Immature natural killer cell (primary cell): ENCODE measurements at regions not wholly inside any gene's neighbourhood (a gene's known extent, or its start where the extent isn't known, plus 50 kb on each side); places are given as distances from the start of the nearest gene placed in this dataset.

Experiments
- DNase-seq, 3 donors: peaks; one replicate each; pipeline ENCODE4 v3.0.0; 2022; ENCODE audit warnings: mixed read lengths in 1 of 3
- H3K27ac Mint-ChIP-seq, 6 donors: one replicate each; pipeline ENCODE4 v1.8.0; 2020; ENCODE audit warnings: mixed read lengths in 6 of 6, mild to moderate bottlenecking in 5 of 6, inconsistent platforms in 4 of 6, moderate library complexity in 3 of 6
- H3K27me3 Mint-ChIP-seq, 3 donors: one replicate each; pipeline ENCODE4 v1.8.0; 2020 to 2021; ENCODE audit warnings: low read depth in 3 of 3, mild to moderate bottlenecking in 3 of 3, mixed read lengths in 3 of 3, moderate library complexity in 3 of 3, inconsistent platforms in 1 of 3
- H3K36me3 Mint-ChIP-seq, 3 donors: one replicate each; pipeline ENCODE4 v1.8.0; 2020; ENCODE audit warnings: mixed read lengths in 3 of 3, inconsistent platforms in 2 of 3, mild to moderate bottlenecking in 2 of 3
- H3K4me1 Mint-ChIP-seq, 2 donors: one replicate each; pipeline ENCODE4 v1.8.0; 2020; ENCODE audit warnings: inconsistent platforms in 2 of 2, mild to moderate bottlenecking in 2 of 2, mixed read lengths in 2 of 2, moderate library complexity in 1 of 2
- H3K4me3 Mint-ChIP-seq, 5 donors: one replicate each; pipeline ENCODE4 v1.8.0; 2020; ENCODE audit warnings: mild to moderate bottlenecking in 5 of 5, mixed read lengths in 5 of 5, inconsistent platforms in 3 of 5, moderate library complexity in 3 of 5
- H3K9me3 Mint-ChIP-seq, 6 donors: one replicate each; pipeline ENCODE4 v1.8.0; 2020; ENCODE audit warnings: mild to moderate bottlenecking in 6 of 6, mixed read lengths in 6 of 6, inconsistent platforms in 4 of 6, moderate library complexity in 3 of 6

GRCh38 chr18:57970356-57971095, 73.5 kb upstream of the NEDD4L start:
- peaks cover 0 to 2% of the 10 kb centered on the region in 2 donors for H3K4me1 Mint-ChIP-seq
- no peaks in the 10 kb centered on the region for H3K9me3 Mint-ChIP-seq
- no peak overlapping the region for H3K27ac Mint-ChIP-seq
- H3K4me3 Mint-ChIP-seq: no peak overlapping the region
- DNase-seq: no peak
- no peaks in the 10 kb centered on the region for H3K36me3 Mint-ChIP-seq
- peaks cover 2 to 5% (median 2%) of the 10 kb centered on the region in 3 donors for H3K27me3 Mint-ChIP-seq

- Mint-ChIP-seq H3K27ac (no peak overlapping the region), H3K4me1 (peaks cover 0 to 2% of the 10 kb centered on the region in 2 donors), H3K36me3 (no peaks in the 10 kb centered on the region), H3K9me3 (no peaks in the 10 kb centered on the region), H3K27me3 (peaks cover 2 to 5% (median 5%) of the 10 kb centered on the region in 3 donors), H3K4me3 (no peak overlapping the region)
- no peak for DNase-seq
Measured at GRCh38 chr18:57969824-57970223, 74.2 kb upstream of the NEDD4L start.

- Mint-ChIP-seq H3K36me3 (no peaks in the 10 kb centered on the region), H3K4me3 (no peak overlapping the region), H3K27ac (no peak overlapping the region), H3K27me3 (peaks cover 2 to 12% (median 7%) of the 10 kb centered on the region in 3 donors), H3K9me3 (no peaks in the 10 kb centered on the region), H3K4me1 (peaks cover 0 to 2% of the 10 kb centered on the region in 2 donors)
- no peak for DNase-seq
Measured at GRCh38 chr18:57965246-57965645, 78.8 kb upstream of the NEDD4L start.

- DNase-seq: no peak
- Mint-ChIP-seq H3K4me3 (no peak overlapping the region), H3K27me3 (peaks cover 2 to 13% (median 4%) of the 10 kb centered on the region in 3 donors), H3K36me3 (no peaks in the 10 kb centered on the region), H3K4me1 (no peaks in the 10 kb centered on the region), H3K9me3 (peaks cover 0 to 1% (median 0%) of the 10 kb centered on the region in 6 donors), H3K27ac (no peak overlapping the region)
Measured at GRCh38 chr18:57961876-57962505, 82.0 kb upstream of the NEDD4L start.

GRCh38 chr18:57961411-57961810, 82.6 kb upstream of the NEDD4L start:
- Mint-ChIP-seq H3K36me3 (no peaks in the 10 kb centered on the region), H3K4me3 (no peak overlapping the region), H3K27me3 (peaks cover 2 to 14% (median 4%) of the 10 kb centered on the region in 3 donors), H3K4me1 (no peaks in the 10 kb centered on the region), H3K9me3 (peaks cover 0 to 1% (median 0%) of the 10 kb centered on the region in 6 donors), H3K27ac (no peak overlapping the region)
- no peak for DNase-seq

GRCh38 chr18:57959278-57959677, 84.7 kb upstream of the NEDD4L start:
- Mint-ChIP-seq H3K9me3 (peaks cover 0 to 1% (median 0%) of the 10 kb centered on the region in 6 donors), H3K4me3 (no peak overlapping the region), H3K27me3 (peaks cover 2 to 5% (median 2%) of the 10 kb centered on the region in 3 donors), H3K27ac (no peak overlapping the region), H3K36me3 (no peaks in the 10 kb centered on the region), H3K4me1 (no peaks in the 10 kb centered on the region)
- no peak for DNase-seq

- no peaks in the 10 kb centered on the region for H3K4me1 Mint-ChIP-seq
- no peak overlapping the region for H3K4me3 Mint-ChIP-seq
- DNase-seq: no peak
- H3K9me3 Mint-ChIP-seq: peaks cover 0 to 1% (median 0%) of the 10 kb centered on the region in 6 donors
- peaks cover 2 to 5% (median 2%) of the 10 kb centered on the region in 3 donors for H3K27me3 Mint-ChIP-seq
- no peak overlapping the region for H3K27ac Mint-ChIP-seq
- no peaks in the 10 kb centered on the region for H3K36me3 Mint-ChIP-seq
Measured at GRCh38 chr18:57957210-57957609, 86.8 kb upstream of the NEDD4L start.

- no peak overlapping the region for H3K4me3 Mint-ChIP-seq
- H3K27ac Mint-ChIP-seq: no peak overlapping the region
- H3K4me1 Mint-ChIP-seq: no peaks in the 10 kb centered on the region
- DNase-seq: no peak
- peaks cover 0 to 1% (median 0%) of the 10 kb centered on the region in 6 donors for H3K9me3 Mint-ChIP-seq
- H3K27me3 Mint-ChIP-seq: peaks cover 0 to 2% (median 2%) of the 10 kb centered on the region in 3 donors
- no peaks in the 10 kb centered on the region for H3K36me3 Mint-ChIP-seq
Measured at GRCh38 chr18:57956491-57956890, 87.5 kb upstream of the NEDD4L start.

- Mint-ChIP-seq H3K4me3 (no peak overlapping the region), H3K9me3 (peaks cover 0 to 1% (median 0%) of the 10 kb centered on the region in 6 donors)
Measured at GRCh38 chr18:57954935-57955334, 89.1 kb upstream of the NEDD4L start.

GRCh38 chr18:57953883-57954282, 90.1 kb upstream of the NEDD4L start:
- Mint-ChIP-seq H3K27me3 (peaks cover 0 to 4% (median 0%) of the 10 kb centered on the region in 3 donors), H3K36me3 (no peaks in the 10 kb centered on the region), H3K9me3 (no peaks in the 10 kb centered on the region), H3K4me1 (no peaks in the 10 kb centered on the region), H3K4me3 (no peak overlapping the region), H3K27ac (no peak overlapping the region)
- no peak for DNase-seq

More at GRCh38 chr18:57954935-57955334, 89.1 kb upstream of the NEDD4L start:
- no peak for DNase-seq
- Mint-ChIP-seq H3K27ac (no peak overlapping the region), H3K4me1 (no peaks in the 10 kb centered on the region), H3K27me3 (peaks cover 0 to 4% (median 2%) of the 10 kb centered on the region in 3 donors), H3K36me3 (no peaks in the 10 kb centered on the region)

GRCh38 chr18:57951999-57952774, 91.8 kb upstream of the NEDD4L start:
- DNase-seq: no peak
- no peak overlapping the region for H3K27ac Mint-ChIP-seq
- H3K9me3 Mint-ChIP-seq: no peaks in the 10 kb centered on the region
- H3K36me3 Mint-ChIP-seq: no peaks in the 10 kb centered on the region
- no peak overlapping the region for H3K4me3 Mint-ChIP-seq
- H3K4me1 Mint-ChIP-seq: no peaks in the 10 kb centered on the region
- H3K27me3 Mint-ChIP-seq: peaks cover 0 to 4% (median 2%) of the 10 kb centered on the region in 3 donors

- Mint-ChIP-seq H3K27me3 (peaks cover 0 to 3% (median 2%) of the 10 kb centered on the region in 3 donors), H3K4me3 (no peak overlapping the region), H3K36me3 (no peaks in the 10 kb centered on the region), H3K27ac (no peak overlapping the region), H3K9me3 (no peaks in the 10 kb centered on the region), H3K4me1 (no peaks in the 10 kb centered on the region)
- no peak for DNase-seq
Measured at GRCh38 chr18:57951117-57951796, 92.8 kb upstream of the NEDD4L start.

GRCh38 chr18:57950542-57950941, 93.5 kb upstream of the NEDD4L start:
- Mint-ChIP-seq H3K27me3 (peaks cover 0 to 3% (median 2%) of the 10 kb centered on the region in 3 donors), H3K36me3 (no peaks in the 10 kb centered on the region), H3K4me1 (no peaks in the 10 kb centered on the region), H3K4me3 (no peak overlapping the region), H3K27ac (no peak overlapping the region), H3K9me3 (no peaks in the 10 kb centered on the region)
- no peak for DNase-seq
